Stimulated activated CD8-positive, alpha-beta memory T cell treated with anti-CD3 and anti-CD28 coated beads, Interleukin-4, amount 100 ng/mL, for 48 hours (primary cell): ENCODE measurements at regions not wholly inside any gene's neighbourhood (a gene's known extent, or its start where the extent isn't known, plus 50 kb on each side); places are given as distances from the start of the nearest gene placed in this dataset.
A peak's percentile ranks its signal among the peaks of the same experiment; 100 is the strongest.
"Not testable (repeated sequence)": the region's sequence is repeated elsewhere in the genome, so short reads cannot be mapped to it uniquely, and the experiment has no call there.

ENCODE experiments used
- DNase-seq: peaks from one replicate; pipeline ENCODE4 v3.0.0-alpha.2; 2020

DNA sequence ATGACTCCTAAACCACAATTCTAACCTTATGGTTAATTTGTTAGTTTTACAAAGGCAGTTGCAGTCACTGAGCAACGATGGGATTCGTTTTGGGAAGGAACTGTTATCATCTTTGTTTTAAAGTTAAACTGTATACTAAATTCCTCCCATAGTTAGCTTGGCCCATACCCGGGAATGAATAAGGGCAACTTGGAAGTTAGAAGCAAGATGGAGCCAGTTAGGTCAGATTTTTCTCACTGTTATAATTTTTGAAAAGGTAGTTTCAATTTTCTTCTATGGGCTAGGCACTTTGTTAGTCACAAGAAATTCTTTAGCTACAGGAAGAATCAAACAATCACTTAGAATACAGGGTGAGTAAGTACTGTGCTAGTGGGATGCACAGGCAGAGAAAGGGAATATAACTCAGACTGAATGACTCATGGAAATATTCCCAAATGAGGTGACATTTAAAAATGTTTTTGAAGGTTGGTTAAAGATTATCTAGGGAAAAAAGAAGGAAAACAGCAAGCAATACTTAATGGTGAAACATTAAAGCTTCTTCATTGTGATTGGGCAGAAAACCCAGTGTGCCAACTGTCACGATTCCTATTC lies 153.6 kb downstream of the MAGEB17 start:
- no peak for DNase-seq

DNA sequence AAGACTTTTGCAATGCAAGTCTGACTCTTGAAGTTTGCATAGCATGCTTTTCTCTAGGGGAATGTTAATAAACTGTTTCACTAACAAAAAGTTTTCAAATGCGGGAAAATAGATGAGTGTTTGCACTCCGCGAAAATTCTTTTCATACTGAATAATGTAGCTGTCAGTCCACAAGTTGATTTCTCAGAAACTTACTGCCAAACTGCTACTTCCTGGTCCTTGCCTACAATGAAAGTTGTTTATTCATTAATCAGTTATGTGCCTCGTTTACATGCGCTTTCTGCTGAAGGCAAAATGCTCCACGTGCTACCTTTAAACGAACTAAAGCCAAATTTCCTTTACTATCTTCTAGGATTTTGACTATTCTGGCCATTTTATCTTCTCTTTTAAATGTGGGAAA lies 166.2 kb downstream of the MAGEB17 start:
- no peak for DNase-seq

DNA sequence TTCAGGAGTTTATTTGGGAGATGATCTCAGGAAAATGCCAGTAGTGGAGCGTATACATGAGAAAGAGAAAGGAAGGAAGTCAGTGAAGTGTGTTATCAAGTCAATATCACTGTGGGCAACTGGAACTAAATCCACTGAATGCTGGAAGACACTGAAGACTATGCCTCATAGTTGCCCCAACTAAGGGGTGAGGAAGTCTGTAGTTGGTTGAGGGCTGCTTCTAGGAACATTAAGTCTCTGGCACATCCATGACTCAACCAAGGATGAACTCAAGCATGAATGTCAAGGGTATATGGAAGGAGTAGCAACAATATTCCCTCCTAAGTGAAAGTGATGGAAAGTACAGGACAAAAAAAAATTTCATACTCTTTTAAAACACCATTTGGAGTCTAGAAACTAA lies 167.9 kb downstream of the MAGEB17 start:
- no peak for DNase-seq

DNA sequence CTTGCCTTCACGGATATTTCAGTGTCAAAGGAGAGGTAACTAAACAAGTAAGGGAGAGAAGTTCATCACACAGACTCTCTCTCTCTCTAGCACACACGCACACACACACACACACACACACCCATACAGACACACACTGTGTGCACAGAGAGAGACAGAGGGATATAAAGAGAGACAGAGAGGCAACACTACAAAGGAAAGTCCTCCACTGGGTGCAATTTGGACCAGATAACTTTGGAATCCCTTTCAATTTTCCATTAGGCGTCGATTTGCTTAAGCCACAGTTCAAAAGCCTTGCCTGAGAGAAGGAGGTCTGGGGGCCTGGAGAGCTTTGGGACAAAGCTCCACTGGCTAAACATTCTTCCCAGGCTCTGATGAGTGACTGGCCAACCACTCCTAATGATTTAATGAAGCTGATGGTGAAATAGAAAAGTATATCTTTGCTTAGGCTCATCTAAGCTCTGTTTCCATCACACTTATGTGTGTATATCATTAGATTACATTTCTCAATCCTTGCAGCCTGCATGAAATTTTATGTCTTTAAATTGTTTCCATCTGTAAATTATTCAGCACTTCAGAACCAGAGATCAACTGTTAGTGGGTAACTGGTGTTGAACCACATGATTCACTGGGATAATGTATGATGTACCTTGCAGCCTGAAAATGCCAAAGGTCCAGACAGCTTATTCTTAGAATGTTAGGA lies 180.8 kb downstream of the MAGEB17 start:
- DNase-seq = no peak

DNA sequence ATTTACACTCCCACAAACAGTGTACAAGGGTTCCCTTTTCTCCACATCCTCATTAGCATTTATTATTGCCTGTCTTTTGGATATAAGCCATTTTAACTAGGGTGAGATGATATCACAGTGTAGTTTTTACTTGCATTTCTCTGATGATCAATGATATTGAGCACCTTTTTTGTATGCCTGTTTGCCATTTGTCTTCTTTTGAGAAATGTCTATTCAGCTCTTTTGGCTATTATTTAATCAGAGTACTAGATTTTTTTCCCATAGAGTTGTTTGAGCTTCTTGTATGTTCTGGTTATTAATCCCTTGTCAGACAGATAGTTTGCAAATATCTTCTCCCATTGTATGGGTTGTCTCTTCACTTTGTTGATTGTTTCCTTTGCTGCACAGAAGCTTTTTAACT lies 190.6 kb downstream of the MAGEB17 start:
- no peak for DNase-seq

GRCh38 chrX:16360056-16360455 lies 192.8 kb downstream of the MAGEB17 start:
- not testable (repeated sequence) for DNase-seq

DNA sequence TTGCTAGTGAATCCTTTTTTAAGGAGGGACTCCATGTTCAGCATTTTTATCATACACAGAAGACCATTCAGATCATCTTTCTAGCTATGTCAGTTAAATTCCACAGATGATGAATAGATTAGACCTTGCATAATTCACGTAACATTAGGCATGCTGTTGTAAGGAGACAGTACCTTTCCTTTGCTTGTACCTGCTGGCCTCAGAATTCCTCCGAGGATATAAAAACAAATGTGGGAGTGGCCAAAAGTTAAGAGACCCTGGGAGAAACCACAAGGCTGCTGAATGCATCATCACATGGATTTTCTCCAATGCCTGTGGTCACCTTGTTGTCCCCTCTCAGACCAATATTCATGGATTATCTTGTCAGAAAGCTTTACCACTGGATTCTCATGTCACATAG lies 201.4 kb downstream of the MAGEB17 start:
- DNase-seq = no peak

DNA sequence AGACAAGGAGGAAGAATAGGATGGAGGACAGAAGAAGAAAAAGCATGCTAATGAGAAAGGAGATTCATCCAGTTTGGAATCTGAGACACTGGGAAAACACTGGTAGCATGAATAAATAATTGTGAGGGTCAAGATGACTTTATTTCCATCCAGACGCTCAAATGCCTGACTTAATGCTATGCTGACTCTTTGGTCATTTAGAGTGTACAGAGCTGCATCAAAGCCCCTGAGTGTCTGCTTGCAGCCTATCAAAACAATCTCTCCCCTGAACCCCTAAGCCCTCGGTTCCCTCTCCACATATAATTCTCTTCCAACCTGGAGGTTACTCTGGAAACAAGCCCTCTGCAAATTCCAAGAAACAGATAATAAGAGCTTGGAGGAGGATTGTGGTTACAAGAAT lies 208.8 kb downstream of the MAGEB17 start:
- no peak for DNase-seq

DNA sequence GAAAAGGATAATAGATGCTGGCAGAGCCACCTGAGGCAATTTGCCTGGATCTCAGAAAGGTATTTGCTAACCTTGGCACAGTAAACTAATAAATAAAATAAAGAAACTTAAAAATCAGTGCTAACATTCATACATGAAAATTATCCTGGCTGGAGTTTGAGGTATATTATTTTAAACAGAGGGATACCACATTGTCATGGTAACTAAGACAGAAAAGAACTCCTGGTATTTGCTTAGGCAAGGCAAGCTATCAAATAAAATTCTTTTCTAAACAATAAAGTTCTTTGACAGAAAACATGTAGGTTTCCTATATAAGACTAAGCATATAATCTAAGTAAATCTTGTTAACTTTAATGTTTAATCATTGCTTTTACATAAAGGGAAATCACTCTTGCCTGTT lies 218.8 kb downstream of the MAGEB17 start:
- DNase-seq = no peak

DNA sequence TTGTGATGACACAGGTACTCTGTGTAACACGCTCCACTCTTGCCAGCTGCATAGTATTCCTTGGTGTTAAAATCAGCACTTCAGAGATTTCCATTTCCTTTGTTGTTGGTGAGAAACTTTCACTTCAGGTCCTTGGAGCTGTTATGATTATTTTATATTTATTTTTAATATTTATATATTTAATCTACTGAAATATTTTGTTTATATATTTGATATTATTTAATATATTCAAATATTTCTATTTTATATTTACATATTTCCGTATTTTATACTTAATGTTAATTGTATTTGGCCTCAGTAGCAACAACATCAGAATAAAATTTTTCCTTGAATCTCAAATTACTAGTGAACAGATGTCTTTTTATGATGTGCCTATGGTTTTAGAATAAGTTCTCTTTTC lies 225.3 kb downstream of the MAGEB17 start:
- DNase-seq = no peak

DNA sequence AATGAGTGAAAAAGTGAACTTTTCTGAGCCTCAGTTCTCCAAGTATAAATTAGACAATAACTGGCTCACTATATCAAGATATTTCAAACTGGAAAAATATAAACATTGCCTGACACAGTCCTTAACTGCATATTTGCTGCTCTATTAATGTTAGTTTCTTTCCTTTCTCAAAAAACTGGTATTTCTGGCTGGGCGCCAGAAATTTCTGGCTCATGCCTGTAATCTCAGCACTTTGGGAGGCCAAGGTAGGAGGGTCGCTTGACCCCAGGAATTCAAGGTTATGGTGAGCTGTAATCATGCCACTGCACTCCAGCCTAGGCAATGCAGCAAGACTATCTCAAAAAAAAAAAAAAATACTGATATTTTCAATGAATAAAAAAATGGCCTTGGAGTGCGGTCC lies 227.0 kb downstream of the MAGEB17 start:
- no peak for DNase-seq

DNA sequence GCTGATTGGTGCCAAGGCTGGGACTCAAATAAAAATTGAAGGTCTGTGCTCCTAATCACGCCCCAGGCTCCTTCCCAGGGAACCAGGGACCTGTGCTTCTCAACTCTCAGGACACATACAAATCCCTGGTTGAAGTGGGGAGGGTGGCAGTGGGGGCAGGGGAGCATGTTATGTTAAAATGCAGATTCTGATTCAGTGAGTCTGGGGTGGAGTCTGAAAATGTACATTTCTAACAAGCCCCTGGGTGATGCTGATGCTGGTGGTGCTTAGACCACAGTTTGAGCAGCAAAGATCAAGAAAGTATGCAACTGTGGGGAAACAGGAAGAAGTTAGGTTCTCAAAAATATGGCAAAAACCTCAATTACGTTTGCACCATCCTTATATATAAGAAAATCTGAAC lies 236.5 kb downstream of the MAGEB17 start:
- no peak for DNase-seq

- no peak for DNase-seq
Measured at GRCh38 chrX:16416588-16416987, 233.4 kb upstream of the S100G start.

- no peak for DNase-seq
Measured at GRCh38 chrX:16418650-16419049, 231.3 kb upstream of the S100G start.

DNA sequence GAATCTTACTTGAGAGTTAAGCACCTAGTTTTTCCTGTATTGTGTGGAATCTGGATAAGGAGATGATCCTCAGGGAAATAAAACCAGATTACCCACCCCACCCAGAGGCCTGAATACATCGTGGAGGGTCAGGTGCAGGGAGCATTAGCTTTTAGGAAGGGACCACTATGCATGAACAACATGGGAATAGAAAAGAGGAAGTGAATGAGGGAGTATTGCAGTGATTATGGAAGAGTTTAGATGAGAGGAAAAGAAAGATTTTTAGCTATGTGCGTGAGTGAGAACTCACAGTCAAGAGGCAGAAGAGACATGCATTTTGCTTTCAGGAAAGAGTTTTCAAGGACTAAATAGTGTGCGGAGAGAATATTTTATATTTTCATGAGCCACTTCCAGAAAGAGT lies 222.3 kb upstream of the S100G start:
- DNase-seq = no peak

GRCh38 chrX:16429406-16429805 lies 220.6 kb upstream of the S100G start:
- no peak for DNase-seq

DNA sequence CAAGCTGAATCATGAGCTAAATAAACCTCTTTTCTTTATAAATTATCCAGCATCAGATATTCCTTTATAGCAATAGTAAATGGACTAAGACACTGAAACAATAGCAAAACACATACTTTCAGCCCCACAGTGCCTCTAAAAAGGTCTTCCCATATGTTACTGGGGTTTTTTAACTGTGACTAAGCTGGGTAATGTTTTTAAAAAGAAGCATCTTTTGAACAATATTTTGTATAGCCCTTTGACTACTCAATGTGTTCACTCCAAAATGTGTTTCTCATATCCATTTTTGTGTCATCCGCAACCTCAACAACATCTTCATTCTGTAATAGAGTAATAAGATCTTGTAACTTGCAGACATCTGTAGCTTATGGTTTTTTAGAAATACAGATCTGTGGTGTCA lies 218.7 kb upstream of the S100G start:
- DNase-seq = no peak

- DNase-seq = no peak
Measured at GRCh38 chrX:16433021-16433420, 216.9 kb upstream of the S100G start.

DNA sequence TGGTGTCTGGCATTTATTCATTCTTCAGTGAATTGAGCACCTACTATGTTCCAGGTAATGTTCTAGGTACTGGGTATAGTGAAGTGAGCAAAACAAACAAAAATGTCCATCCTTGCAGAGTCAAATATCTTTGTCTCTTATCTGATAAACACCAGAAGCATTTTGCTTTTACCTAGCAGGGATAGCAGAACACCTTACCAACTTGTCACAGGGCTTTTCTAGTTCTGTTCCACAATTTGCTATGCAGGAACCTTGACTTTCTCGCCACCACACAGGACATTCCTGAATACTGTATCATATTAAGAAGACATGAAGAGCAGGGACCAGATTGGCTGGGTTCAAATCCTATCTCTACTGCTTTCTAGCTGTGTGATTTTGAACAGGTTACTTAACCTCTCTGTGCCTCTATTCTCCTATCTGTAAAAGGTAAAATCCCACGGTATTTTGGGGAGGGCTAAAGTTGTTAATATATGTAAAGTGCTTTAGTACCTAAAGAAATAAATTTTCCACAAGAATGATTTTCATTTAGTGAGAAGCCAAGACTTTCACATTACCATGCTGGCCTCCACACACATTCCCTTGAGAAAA lies 214.5 kb upstream of the S100G start:
- DNase-seq = no peak

GRCh38 chrX:16436348-16437188 lies 213.4 kb upstream of the S100G start:
- DNase-seq = peak; percentile 79

- DNase-seq = no peak
Measured at GRCh38 chrX:16440446-16440845, 209.5 kb upstream of the S100G start.

DNA sequence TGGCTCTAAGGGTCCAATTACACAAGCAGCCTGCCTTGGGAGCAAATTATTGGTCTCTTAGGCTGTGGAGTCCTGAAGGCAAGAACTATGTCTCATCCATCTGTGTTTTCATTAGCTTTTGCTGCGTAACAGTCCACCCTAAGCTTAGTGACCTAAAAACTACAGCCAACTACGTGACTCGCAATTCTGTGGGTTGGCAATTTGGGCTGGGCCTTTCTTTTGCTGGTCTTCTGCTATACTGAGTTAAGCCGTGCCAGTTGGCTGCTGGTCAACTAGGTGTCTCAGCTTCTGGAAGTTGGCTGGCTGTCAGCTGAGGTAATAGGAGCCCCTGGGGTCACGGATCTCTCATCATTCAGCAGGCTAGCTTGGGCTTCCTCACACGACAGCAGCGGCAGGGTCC lies 205.6 kb upstream of the S100G start:
- DNase-seq = no peak

DNA sequence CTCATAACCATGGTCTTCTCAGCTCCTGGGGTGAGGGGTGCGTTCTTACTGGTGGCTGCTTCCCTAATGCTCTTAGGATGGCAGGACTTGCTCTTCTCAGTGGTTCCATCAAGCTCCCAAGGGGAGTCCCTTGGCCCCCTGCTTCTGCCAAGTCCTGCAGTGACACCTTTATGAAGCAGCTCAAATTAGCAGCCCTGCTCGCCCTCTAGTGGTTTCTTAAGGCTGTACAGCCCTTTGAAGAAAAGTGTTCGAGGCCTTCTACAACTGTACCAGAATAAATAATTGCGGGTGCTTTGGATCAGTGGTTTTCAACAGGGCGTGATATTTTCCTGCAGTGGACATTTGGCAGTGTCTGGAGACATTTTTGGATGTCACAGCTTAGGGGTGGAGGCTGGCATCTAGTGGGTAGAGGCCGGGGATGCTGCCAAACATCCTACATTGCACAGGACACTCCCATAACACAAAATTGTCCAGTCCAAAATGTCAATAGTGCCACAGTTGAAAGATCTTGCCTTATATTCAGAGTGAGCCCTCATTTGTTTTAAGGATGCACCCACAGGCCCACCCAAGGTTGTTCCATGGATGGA lies 204.7 kb upstream of the S100G start:
- DNase-seq = peak; percentile 33
